ENCODE measurements at regions not wholly inside any gene's neighbourhood (a gene's known extent, or its start where the extent isn't known, plus 50 kb on each side); places are given as distances from the start of the nearest gene placed in this dataset.
"Not testable (repeated sequence)": the region's sequence is repeated elsewhere in the genome, so short reads cannot be mapped to it uniquely, and the experiment has no call there.

DNA sequence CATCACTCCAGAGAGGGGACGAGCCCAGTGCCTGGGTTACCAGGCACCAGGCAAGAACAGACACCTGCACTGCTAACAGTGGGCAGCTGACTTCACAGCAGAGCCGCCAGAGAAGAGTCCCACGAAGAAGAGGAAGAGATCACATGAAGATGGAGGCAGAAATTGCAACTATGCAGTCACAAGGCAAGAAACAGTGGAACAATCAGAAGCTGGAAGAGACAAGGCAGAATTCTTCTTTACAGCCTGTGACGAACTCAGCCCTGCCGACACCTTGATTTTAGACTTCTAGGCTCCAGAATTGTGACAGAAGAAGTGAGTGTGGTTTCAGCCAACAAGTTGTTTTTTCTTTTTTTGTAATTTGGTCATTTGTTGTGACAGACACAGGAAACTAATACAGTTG lies 59.2 kb downstream of the IL12A start:
- no peak for TF ChIP-seq CTCF (IDR thresholded peaks at IDR 0.05)
- Histone ChIP-seq H3K4me3 (no peak overlapping the region), H3K27ac (no peak overlapping the region)
- DNase-seq (ENCODE audit: low spot score) = no peak

GRCh38 chr3:160049038-160049437 lies 60.4 kb downstream of the IL12A start:
- Histone ChIP-seq H3K27ac (no peak overlapping the region), H3K4me3 (no peak overlapping the region)
- no peak for TF ChIP-seq CTCF (IDR thresholded peaks at IDR 0.05)
- DNase-seq (ENCODE audit: low spot score) = no peak

GRCh38 chr3:160049565-160049964 lies 60.9 kb downstream of the IL12A start:
- TF ChIP-seq CTCF (IDR thresholded peaks at IDR 0.05) = no peak
- DNase-seq (ENCODE audit: low spot score) = no peak
- no peak overlapping the region for H3K27ac ChIP-seq
- no peak overlapping the region for H3K4me3 ChIP-seq

GRCh38 chr3:160049988-160050387 lies 61.4 kb downstream of the IL12A start:
- no peak for TF ChIP-seq CTCF (IDR thresholded peaks at IDR 0.05)
- DNase-seq (ENCODE audit: low spot score) = no peak
- H3K27ac ChIP-seq = no peak overlapping the region
- no peak overlapping the region for H3K4me3 ChIP-seq

- no peak for DNase-seq (ENCODE audit: low spot score)
- H3K4me3 ChIP-seq = peak overlapping the region; percentile 31
- no peak for TF ChIP-seq CTCF (IDR thresholded peaks at IDR 0.05)
- H3K27ac ChIP-seq = no peak overlapping the region
These were observed 63.9 kb downstream of the IL12A start for GRCh38 chr3:160052385-160053047.

DNA sequence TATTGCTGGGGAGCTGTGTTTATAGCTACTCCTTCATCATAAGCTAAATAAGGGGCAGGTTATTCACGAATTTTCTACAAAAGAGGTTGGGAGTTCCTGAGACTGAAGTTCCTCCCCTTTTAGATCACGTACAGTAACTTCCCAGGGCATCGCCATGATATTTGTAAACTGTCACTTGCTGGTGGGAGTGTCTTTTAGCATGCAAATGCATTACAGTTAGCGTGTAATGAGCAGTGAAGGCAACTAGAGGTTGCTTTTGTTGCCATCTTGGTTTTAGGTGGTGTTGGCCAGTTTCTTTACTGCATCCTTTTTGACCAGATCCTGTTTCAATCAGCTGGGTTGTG lies 64.4 kb downstream of the IL12A start:
- no peak for TF ChIP-seq CTCF (IDR thresholded peaks at IDR 0.05)
- H3K27ac ChIP-seq = no peak overlapping the region
- H3K4me3 ChIP-seq = peak overlapping the region; percentile 31
- DNase-seq (ENCODE audit: low spot score) = no peak

DNA sequence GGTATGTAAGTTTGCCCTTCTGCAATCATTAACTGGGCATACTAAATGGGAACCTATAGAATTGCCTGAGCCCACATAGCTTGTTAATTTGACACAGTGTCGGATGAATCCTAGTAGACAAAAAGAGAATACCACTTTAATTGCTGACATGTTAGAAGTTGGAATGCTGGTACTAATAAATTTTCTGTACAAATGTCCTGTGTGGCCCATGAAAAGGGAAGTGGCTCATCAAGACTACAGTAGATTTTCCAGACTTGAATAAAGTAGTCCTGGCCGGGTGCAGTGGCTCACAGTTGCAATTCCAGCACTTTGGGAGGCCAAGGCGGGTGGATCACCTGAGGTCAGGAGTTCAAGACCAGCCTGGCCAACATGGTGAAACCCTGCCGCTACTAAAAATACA lies 66.2 kb downstream of the IL12A start:
- DNase-seq (ENCODE audit: low spot score); H3K27ac ChIP-seq; H3K4me3 ChIP-seq: not testable (repeated sequence)

DNA sequence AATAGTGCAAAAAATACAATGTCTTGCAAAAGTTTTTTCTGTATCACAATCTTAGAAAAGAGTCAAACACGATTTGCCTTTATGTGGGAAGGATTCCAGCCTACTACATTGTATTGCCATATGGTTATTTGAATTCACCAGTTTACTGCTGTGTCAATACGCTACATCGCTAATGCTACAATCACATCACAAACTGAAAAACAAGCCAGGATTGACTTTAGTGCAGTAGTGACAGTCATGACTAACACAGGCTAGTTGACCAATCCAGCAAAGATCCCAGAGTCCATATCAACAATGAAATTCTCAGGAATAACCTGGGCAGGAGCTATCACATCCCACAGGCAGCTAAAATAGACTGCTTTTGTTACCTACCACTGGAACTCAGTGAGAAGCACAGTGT lies 67.0 kb downstream of the IL12A start:
- Histone ChIP-seq H3K4me3 (no peak overlapping the region), H3K27ac (no peak overlapping the region)
- DNase-seq (ENCODE audit: low spot score) = no peak
- TF ChIP-seq CTCF (IDR thresholded peaks at IDR 0.05) = no peak
